ENCODE measurements at regions not wholly inside any gene's neighbourhood (a gene's known extent, or its start where the extent isn't known, plus 50 kb on each side); places are given as distances from the start of the nearest gene placed in this dataset.

GRCh38 chr4:15182600-15183220 lies 180.4 kb downstream of the CPEB2 start:
- H3K36me3 ChIP-seq, result no peaks in the 10 kb centered on the region
- no peaks in the 10 kb centered on the region for H3K27me3 ChIP-seq
- H3K4me3 ChIP-seq (ENCODE audit: low read depth, low read length), result no peak overlapping the region
- H3K4me1 ChIP-seq, result no peaks in the 10 kb centered on the region
- no peak for TF ChIP-seq CTCF (IDR thresholded peaks at IDR 0.05; ENCODE audit: low read depth, low read length)
- no peak for DNase-seq
- no peaks in the 10 kb centered on the region for H3K9me3 ChIP-seq

GRCh38 chr4:15186149-15186548 lies 183.9 kb downstream of the CPEB2 start:
- Histone ChIP-seq H3K36me3 (no peaks in the 10 kb centered on the region), H3K4me1 (no peaks in the 10 kb centered on the region), H3K27me3 (no peaks in the 10 kb centered on the region), H3K4me3 (ENCODE audit: low read depth, low read length) (no peak overlapping the region), H3K9me3 (no peaks in the 10 kb centered on the region)
- DNase-seq, result no peak
- TF ChIP-seq CTCF (IDR thresholded peaks at IDR 0.05; ENCODE audit: low read depth, low read length), result no peak

GRCh38 chr4:15186806-15187205 lies 184.5 kb downstream of the CPEB2 start:
- H3K9me3 ChIP-seq, result no peaks in the 10 kb centered on the region
- H3K4me1 ChIP-seq, result no peaks in the 10 kb centered on the region
- no peak for DNase-seq
- no peaks in the 10 kb centered on the region for H3K36me3 ChIP-seq
- H3K27me3 ChIP-seq, result no peaks in the 10 kb centered on the region
- TF ChIP-seq CTCF (IDR thresholded peaks at IDR 0.05; ENCODE audit: low read depth, low read length), result no peak
- H3K4me3 ChIP-seq (ENCODE audit: low read depth, low read length), result no peak overlapping the region

GRCh38 chr4:15188605-15189539 lies 186.6 kb downstream of the CPEB2 start:
- Histone ChIP-seq H3K27me3 (no peaks in the 10 kb centered on the region), H3K4me3 (ENCODE audit: low read depth, low read length) (no peak overlapping the region), H3K9me3 (no peaks in the 10 kb centered on the region), H3K36me3 (no peaks in the 10 kb centered on the region), H3K4me1 (no peaks in the 10 kb centered on the region)
- no peak for TF ChIP-seq CTCF (IDR thresholded peaks at IDR 0.05; ENCODE audit: low read depth, low read length)
- no peak for DNase-seq

GRCh38 chr4:15194520-15194919 lies 192.2 kb downstream of the CPEB2 start:
- Histone ChIP-seq H3K36me3 (no peaks in the 10 kb centered on the region), H3K27me3 (no peaks in the 10 kb centered on the region)
- no peak for DNase-seq

More at GRCh38 chr4:15194520-15194919, 192.2 kb downstream of the CPEB2 start:
- Histone ChIP-seq H3K4me1 (no peaks in the 10 kb centered on the region), H3K4me3 (ENCODE audit: low read depth, low read length) (no peak overlapping the region), H3K9me3 (no peaks in the 10 kb centered on the region)
- TF ChIP-seq CTCF (IDR thresholded peaks at IDR 0.05; ENCODE audit: low read depth, low read length), result no peak
